Astrocyte of the cerebellum (primary cell): ENCODE measurements at regions not wholly inside any gene's neighbourhood (a gene's known extent, or its start where the extent isn't known, plus 50 kb on each side); places are given as distances from the start of the nearest gene placed in this dataset.

Experiments used
- DNase-seq: peaks from one replicate; pipeline ENCODE4 v3.0.0-alpha.2; 2011; ENCODE audit warnings: low read depth
- H3K4me3 ChIP-seq: 2 replicates; pipeline ENCODE4 v1.5.1; 2011; ENCODE audit warnings: mild to moderate bottlenecking, low read depth, low read length, moderate library complexity
- in situ Hi-C: cut with HindIII; loops from 2 replicates; pipeline ENCODE4 v1.10.0; 2017; ENCODE audit warnings: low sequenced_read_pairs
- TF ChIP-seq, protein P1 (sequence below): IDR thresholded peaks from 2 replicates; pipeline ENCODE4 v1.5.1; 2012; ENCODE audit warnings: low read length, low read depth, moderate library complexity, mild to moderate bottlenecking; ENCODE audit errors: missing control alignments

DNA sequence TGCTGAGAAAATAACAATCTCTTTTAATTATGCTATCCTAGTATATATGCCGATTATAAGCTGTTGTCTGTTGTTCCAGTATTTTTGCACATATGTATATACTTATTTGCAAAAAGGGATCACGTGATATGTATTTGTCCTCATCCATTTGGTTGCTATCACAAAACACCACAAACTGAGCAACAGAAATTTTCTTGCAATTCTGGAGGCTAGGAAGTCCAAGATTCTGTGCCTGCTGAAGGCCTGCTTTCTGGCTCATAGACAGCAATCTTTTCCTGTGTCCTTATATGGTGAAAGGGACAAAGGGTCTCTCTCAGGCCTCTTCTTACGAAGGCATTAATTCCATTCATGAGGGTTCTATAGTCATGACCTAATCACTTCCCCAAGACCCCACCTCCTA, 186.5 kb downstream of the LPIN1 start:
- in situ Hi-C loops: no loop called here
- TF ChIP-seq, protein P1, sequence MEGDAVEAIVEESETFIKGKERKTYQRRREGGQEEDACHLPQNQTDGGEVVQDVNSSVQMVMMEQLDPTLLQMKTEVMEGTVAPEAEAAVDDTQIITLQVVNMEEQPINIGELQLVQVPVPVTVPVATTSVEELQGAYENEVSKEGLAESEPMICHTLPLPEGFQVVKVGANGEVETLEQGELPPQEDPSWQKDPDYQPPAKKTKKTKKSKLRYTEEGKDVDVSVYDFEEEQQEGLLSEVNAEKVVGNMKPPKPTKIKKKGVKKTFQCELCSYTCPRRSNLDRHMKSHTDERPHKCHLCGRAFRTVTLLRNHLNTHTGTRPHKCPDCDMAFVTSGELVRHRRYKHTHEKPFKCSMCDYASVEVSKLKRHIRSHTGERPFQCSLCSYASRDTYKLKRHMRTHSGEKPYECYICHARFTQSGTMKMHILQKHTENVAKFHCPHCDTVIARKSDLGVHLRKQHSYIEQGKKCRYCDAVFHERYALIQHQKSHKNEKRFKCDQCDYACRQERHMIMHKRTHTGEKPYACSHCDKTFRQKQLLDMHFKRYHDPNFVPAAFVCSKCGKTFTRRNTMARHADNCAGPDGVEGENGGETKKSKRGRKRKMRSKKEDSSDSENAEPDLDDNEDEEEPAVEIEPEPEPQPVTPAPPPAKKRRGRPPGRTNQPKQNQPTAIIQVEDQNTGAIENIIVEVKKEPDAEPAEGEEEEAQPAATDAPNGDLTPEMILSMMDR: no peak
- no peak for DNase-seq
- H3K4me3 ChIP-seq: no peak overlapping the region

DNA sequence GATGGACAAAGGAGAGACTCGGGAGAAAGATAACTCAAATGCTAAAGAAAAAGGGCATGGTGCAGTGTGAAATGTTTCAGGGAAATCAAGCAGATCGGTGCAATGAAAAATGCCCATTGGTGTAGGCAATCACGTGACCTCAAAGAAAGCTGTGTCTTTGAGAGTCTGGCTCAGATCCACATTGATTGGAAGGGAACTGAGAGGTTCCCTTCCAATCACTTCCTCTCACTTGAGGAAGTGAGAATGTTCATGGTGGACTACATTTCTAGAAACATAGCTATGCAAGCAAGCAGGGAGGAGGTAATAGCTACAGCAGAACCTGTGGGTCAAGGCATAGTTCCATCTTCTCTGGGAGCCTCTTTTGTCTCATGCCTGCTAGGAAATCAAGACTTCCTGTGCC, 187.4 kb downstream of the LPIN1 start:
- TF ChIP-seq, protein P1: no peak
- in situ Hi-C loops: no loop called here

DNA sequence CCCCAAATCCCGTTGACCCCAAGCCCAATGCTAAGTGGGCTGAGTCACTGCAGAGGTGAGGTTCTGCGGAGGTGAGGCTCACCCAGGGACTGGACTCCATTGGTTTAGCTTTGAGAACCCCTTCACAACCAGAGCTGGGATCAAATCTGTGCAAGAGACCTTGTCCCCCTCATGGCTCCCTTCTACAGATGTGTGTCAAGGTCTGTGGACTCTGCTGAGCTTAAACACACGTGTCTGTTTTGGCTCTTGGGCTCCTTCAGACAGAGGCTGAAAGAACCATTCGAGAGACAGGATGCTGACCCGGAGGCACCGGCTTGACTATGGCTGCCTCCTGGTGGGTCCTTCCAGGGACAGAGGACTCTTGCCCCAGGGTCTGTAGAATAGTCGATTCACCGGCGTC, 190.3 kb downstream of the LPIN1 start:
- in situ Hi-C loops: no loop called here
- TF ChIP-seq, protein P1: no peak
- no peak overlapping the region for H3K4me3 ChIP-seq
- no peak for DNase-seq

More for the DNA sequence above, 187.4 kb downstream of the LPIN1 start:
- DNase-seq: no peak
- no peak overlapping the region for H3K4me3 ChIP-seq

DNA sequence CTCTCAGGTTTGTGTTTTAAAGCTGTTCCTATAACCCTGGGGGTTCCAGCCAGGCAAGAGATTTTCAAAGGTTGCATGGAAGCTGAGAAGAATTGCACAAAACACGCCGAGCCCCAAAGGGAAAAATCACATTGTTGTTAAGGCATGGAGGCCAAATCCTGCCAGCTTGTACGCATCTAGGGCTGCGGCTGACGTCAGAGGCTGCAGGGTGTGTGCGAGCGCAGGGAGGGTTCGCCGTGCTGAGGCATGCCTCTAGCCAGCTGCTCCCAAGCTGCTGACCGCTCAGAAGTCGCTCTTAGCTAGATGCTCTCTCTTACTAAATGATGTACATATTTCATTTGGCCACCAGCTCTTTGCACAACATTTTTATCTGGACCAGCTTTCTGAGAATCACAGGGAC, 191.8 kb downstream of the LPIN1 start:
- H3K4me3 ChIP-seq: no peak overlapping the region
- DNase-seq: no peak
- in situ Hi-C loops: no loop called here
- TF ChIP-seq, protein P1: no peak

DNA sequence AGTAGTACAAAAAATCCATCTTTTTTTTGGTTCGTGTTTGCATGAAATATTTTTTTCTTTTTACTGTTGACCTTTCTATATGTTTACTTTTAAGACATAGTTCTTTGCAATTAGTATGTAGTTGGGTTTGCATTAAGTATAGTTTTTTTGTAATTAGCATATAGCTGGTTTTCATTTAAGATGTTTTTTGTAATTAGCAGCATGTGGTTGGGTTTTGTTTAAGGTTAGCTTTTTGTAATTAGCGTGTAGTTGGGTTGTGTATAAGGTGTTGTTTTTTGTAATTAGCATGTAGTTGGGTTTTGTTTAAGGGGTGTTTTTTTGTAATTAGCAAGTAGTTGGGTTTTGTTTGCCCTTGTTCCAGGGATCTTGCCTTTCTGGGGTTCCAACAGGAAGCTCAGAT, 193.1 kb downstream of the LPIN1 start:
- no peak for DNase-seq
- TF ChIP-seq, protein P1: no peak
- in situ Hi-C loops: no loop called here
- H3K4me3 ChIP-seq: no peak overlapping the region

DNA sequence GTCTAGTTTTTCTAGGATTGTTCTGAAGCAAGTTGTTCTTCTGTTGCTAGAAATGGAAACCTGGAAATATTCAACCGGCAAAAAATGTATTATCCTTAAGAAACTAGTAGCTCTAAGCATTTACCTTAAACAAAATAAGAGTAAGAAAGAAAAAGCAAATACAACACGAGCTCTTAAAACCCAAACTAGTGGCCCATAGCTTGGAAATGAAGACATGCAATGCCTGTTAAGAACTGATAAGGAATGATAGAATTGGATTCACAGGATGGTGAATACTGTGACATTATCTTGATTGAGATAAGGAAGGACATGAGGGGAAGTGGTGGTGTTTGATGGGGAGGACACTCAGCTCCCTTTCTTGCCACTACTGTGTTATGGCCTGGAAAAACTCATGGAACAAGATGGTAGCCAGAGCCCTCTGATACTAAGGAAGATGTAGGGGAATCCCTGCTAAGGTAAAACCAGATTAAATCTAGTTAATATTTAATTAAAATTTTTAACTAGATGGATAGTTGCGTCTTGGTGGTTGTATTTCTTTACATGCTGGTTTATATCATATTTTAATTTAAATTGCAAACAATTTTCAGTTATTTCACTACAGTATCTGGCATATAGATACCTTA, 193.8 kb downstream of the LPIN1 start:
- no peak for DNase-seq
- H3K4me3 ChIP-seq: no peak overlapping the region
- in situ Hi-C loops: no loop called here
- TF ChIP-seq, protein P1: no peak

DNA sequence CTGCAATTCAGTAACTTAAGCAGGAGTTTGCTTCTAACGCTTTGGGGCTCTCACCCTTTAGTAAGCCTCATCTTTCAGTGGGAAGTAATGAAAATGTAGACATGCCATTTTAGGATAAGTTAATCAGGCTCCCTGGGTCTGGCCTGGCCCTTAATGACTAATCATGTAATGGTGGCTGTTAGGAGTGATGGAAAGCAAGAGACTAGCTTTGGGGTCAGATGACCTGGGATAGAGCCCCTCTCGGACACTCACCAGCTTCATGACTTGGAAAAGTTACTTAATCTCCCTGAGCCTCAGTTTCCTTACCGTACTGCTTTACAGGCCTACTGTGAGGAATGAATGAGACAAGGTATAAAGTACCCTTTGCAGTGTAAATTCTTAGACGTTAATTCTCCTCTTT, 194.4 kb downstream of the LPIN1 start:
- TF ChIP-seq, protein P1: no peak
- no peak overlapping the region for H3K4me3 ChIP-seq
- in situ Hi-C loops: no loop called here
- no peak for DNase-seq
